Stomach (tissue), 4 donors: ENCODE measurements at regions not wholly inside any gene's neighbourhood (a gene's known extent, or its start where the extent isn't known, plus 50 kb on each side); places are given as distances from the start of the nearest gene placed in this dataset.

Experiments
- CTCF ChIP-seq, 7 experiments: fragments of 450-650 bp in 4 of 7; fragments of 200-600 bp in 3 of 7; sonication (generic) in 3 of 7; IDR thresholded peaks; one replicate each; pipeline ENCODE4 v1.5.1; 2016 to 2019; ENCODE audit warnings: antibody characterized with exemption in 7 of 7, control low read depth in 2 of 7, mild to moderate bottlenecking in 1 of 7
- POLR2A ChIP-seq, 4 donors: fragments of 450-650 bp; IDR thresholded peaks; one replicate each; pipeline ENCODE4 v1.6.1; 2016; ENCODE audit warnings: antibody characterized with exemption in 4 of 4, control low read depth in 2 of 4, mild to moderate bottlenecking in 1 of 4, moderate library complexity in 1 of 4
- POLR2AphosphoS5 ChIP-seq, 3 donors: sonication (generic); formaldehyde crosslinking; IDR thresholded peaks; one replicate each; pipeline ENCODE4 v1.6.1; 2016; ENCODE audit warnings: antibody characterized with exemption in 3 of 3

GRCh38 chrX:75893281-75893680 lies 108.2 kb upstream of the MAGEE2 start:
- TF ChIP-seq CTCF (IDR thresholded peaks at IDR 0.05), result no peak
- no peak for TF ChIP-seq POLR2AphosphoS5 (IDR thresholded peaks at IDR 0.05)
- TF ChIP-seq POLR2A (IDR thresholded peaks at IDR 0.05), result no peak
